GM12878 (cell line): ENCODE measurements at regions not wholly inside any gene's neighbourhood (a gene's known extent, or its start where the extent isn't known, plus 50 kb on each side); places are given as distances from the start of the nearest gene placed in this dataset.

Source experiments
- ATAC-seq: fragments of 200-7000 bp; cut with Tn5 transposase; 3 replicates; pipeline ENCODE4 v1.9.1; 2020; ENCODE audit warnings: mild to moderate bottlenecking, moderate library complexity
- BruUV-seq: library from RNA; stranded (reverse); fragments of 400-500 nt; replicated peaks from 2 replicates; lab custom pipeline; 2021; lab: Mats Ljungman, UMichigan
- CTCF ChIA-PET: fragments of 300-600 bp; sonication (Branson Sonifier 250); formaldehyde crosslinking; extraction: SDS; loops from one replicate; lab custom pipeline; 2021; ENCODE audit warnings: inconsistent platforms; lab: Yijun Ruan, JAX
- POLR2A ChIA-PET: fragments of 350-600 bp; formaldehyde crosslinking; extraction: SDS; loops from one replicate; lab custom pipeline; 2021; ENCODE audit warnings: inconsistent platforms; lab: Charles Lee
- RAD21 ChIA-PET: fragments of 300-600 bp; sonication (Branson Sonifier 250); formaldehyde crosslinking; loops from one replicate; lab custom pipeline; 2023; ENCODE audit warnings: antibody characterized with exemption; ENCODE audit not compliant: unreplicated experiment; lab: Charles Lee
- SMC1A ChIA-PET: fragments of 300-600 bp; sonication (Branson Sonifier 250); formaldehyde crosslinking; loops from one replicate; lab custom pipeline; 2023; ENCODE audit not compliant: unreplicated experiment, uncharacterized antibody; lab: Charles Lee
- DNase-seq: peaks from one replicate; pipeline ENCODE4 v3.0.0-alpha.2; 2011; ENCODE audit warnings: low read depth, low spot score
- FAIRE-seq: peaks from 3 replicates; lab custom pipeline; 2011; peaks lifted over from hg19 to GRCh38; lab: Jason Lieb, UNC
- H2AFZ ChIP-seq: 2 replicates; pipeline ENCODE4 v1.6.0; 2011; ENCODE audit warnings: low read depth, low read length, control low read depth; ENCODE audit not compliant: control insufficient read depth
- H3K27ac ChIP-seq: 2 replicates; pipeline ENCODE4 v1.5.1; 2011; ENCODE audit warnings: control low read depth; ENCODE audit not compliant: control insufficient read depth, insufficient read depth
- H3K27me3 ChIP-seq, 2 experiments: replicated peaks in 1 of 2; 2 replicates each; pipeline versions ENCODE4 v1.6.0 to v1.6.1; 2011; ENCODE audit warnings: low read length in 1 of 2; ENCODE audit not compliant: control insufficient read depth in 2 of 2, insufficient read depth in 2 of 2
- H3K36me3 ChIP-seq, 2 experiments: 2 replicates each; pipeline ENCODE4 v1.5.1; 2011; ENCODE audit warnings: low read length in 1 of 2; ENCODE audit not compliant: control insufficient read depth in 2 of 2, insufficient read depth in 2 of 2
- H3K4me1 ChIP-seq: 2 replicates; pipeline ENCODE4 v1.6.1; 2011; ENCODE audit warnings: mild to moderate bottlenecking, low read length, moderate library complexity, mixed read lengths; ENCODE audit not compliant: control insufficient read depth, insufficient read depth
- H3K4me2 ChIP-seq: 2 replicates; pipeline ENCODE4 v1.6.0; 2011; ENCODE audit warnings: control low read depth; ENCODE audit not compliant: control insufficient read depth, insufficient read depth
- H3K4me3 ChIP-seq: fragments of 200-600 bp; sonication (generic); 2 replicates; pipeline ENCODE4 v1.5.1; 2016
- H3K79me2 ChIP-seq: 2 replicates; pipeline ENCODE4 v1.6.0; 2011; ENCODE audit warnings: low read length; ENCODE audit not compliant: control insufficient read depth, insufficient read depth
- H3K9ac ChIP-seq: 2 replicates; pipeline ENCODE4 v1.8.0; 2011; ENCODE audit warnings: low read length, control low read depth, mixed read lengths; ENCODE audit not compliant: control insufficient read depth, insufficient read depth
- H3K9me3 ChIP-seq: replicated peaks from 3 replicates; pipeline ENCODE4 v1.5.1; 2011; ENCODE audit warnings: mild to moderate bottlenecking, low read length; ENCODE audit not compliant: control insufficient read depth, insufficient read depth
- H4K20me1 ChIP-seq: 2 replicates; pipeline ENCODE4 v1.6.0; 2011; ENCODE audit not compliant: control insufficient read depth, insufficient read depth
- BMI1 ChIP-seq: fragments of 450-650 bp; IDR thresholded peaks from 2 replicates; pipeline ENCODE4 v1.6.1; 2016; ENCODE audit warnings: mild to moderate bottlenecking, moderate library complexity, borderline replicate concordance
- CBX3 ChIP-seq: fragments of 200-600 bp; sonication (generic); IDR thresholded peaks from 2 replicates; pipeline ENCODE4 v1.6.1; 2016; ENCODE audit warnings: low read depth, borderline replicate concordance
- CEBPZ ChIP-seq: fragments of 150-350 bp; IDR thresholded peaks from 2 replicates; pipeline ENCODE4 v1.6.1; 2016; ENCODE audit warnings: low read depth, low read length
- EGR1 ChIP-seq, 2 experiments: IDR thresholded peaks; 1 replicate in 1 of 2; 2 replicates in 1 of 2; pipeline ENCODE4 v1.6.1; 2011 to 2012; ENCODE audit warnings: low read depth in 2 of 2, low read length in 2 of 2, borderline replicate concordance in 1 of 2, mild to moderate bottlenecking in 1 of 2, moderate library complexity in 1 of 2
- ETV6 ChIP-seq, 2 experiments: fragments of 450-650 bp in 1 of 2; IDR thresholded peaks in 1 of 2; conservative IDR thresholded peaks in 1 of 2; 2 replicates each; pipeline ENCODE4 v1.6.1; 2014; ENCODE audit warnings: antibody characterized with exemption in 1 of 2, borderline replicate concordance in 1 of 2, low read depth in 1 of 2, mild to moderate bottlenecking in 1 of 2, moderate library complexity in 1 of 2
- IKZF1 ChIP-seq: fragments of 450-650 bp; conservative IDR thresholded peaks from 2 replicates; pipeline ENCODE4 v1.6.1; 2017; ENCODE audit warnings: antibody characterized with exemption, mild to moderate bottlenecking
- IKZF2 ChIP-seq, 2 experiments: fragments of 450-650 bp; IDR thresholded peaks; 2 replicates each; pipeline ENCODE4 v1.6.1; 2017; ENCODE audit warnings: mild to moderate bottlenecking in 2 of 2, moderate library complexity in 2 of 2
- IRF4 ChIP-seq: IDR thresholded peaks from 2 replicates; pipeline ENCODE4 v1.6.1; 2011; ENCODE audit warnings: low read depth, low read length
- IRF5 ChIP-seq: fragments of 450-650 bp; IDR thresholded peaks from 2 replicates; pipeline ENCODE4 v1.6.1; 2017; ENCODE audit warnings: borderline replicate concordance
- JUND ChIP-seq: IDR thresholded peaks from 2 replicates; pipeline ENCODE4 v1.6.1; 2012; ENCODE audit warnings: low read depth, mild to moderate bottlenecking, low read length, improper control_type of control experiment, moderate library complexity
- LARP7 ChIP-seq: fragments of 450-650 bp; IDR thresholded peaks from 2 replicates; pipeline ENCODE4 v1.6.1; 2017; ENCODE audit warnings: mild to moderate bottlenecking
- MAX ChIP-seq: IDR thresholded peaks from 2 replicates; pipeline ENCODE4 v1.6.1; 2012; ENCODE audit warnings: low read depth, low read length, improper control_type of control experiment
- PBX3 ChIP-seq: IDR thresholded peaks from 2 replicates; pipeline ENCODE4 v1.6.1; 2011; ENCODE audit warnings: mild to moderate bottlenecking, low read depth, low read length, moderate library complexity; ENCODE audit not compliant: insufficient replicate concordance
- RFX5 ChIP-seq: IDR thresholded peaks from 2 replicates; pipeline ENCODE4 v1.6.1; 2011; ENCODE audit warnings: low read depth, low read length, improper control_type of control experiment
- SP1 ChIP-seq: IDR thresholded peaks from one replicate; pipeline ENCODE4 v1.6.1; 2011; ENCODE audit warnings: low read depth, low read length
- SUZ12 ChIP-seq: fragments of 200-600 bp; sonication (generic); IDR thresholded peaks from one replicate; pipeline ENCODE4 v1.6.1; 2018; ENCODE audit warnings: antibody characterized with exemption, mild to moderate bottlenecking; ENCODE audit not compliant: unreplicated experiment
- TBL1XR1 ChIP-seq: IDR thresholded peaks from 2 replicates; pipeline ENCODE4 v1.6.1; 2012; ENCODE audit warnings: low read depth, low read length, improper control_type of control experiment
- ZNF217 ChIP-seq: fragments of 450-650 bp; IDR thresholded peaks from 2 replicates; pipeline ENCODE4 v1.6.1; 2017; ENCODE audit warnings: antibody characterized with exemption, mild to moderate bottlenecking
- WGBS: methylation state at CpG from one replicate; pipeline ENCODE4 v1.1.6; 2016; ENCODE audit warnings: low lambda C conversion rate; ENCODE audit not compliant: insufficient replicate concordance, insufficient coverage; ENCODE audit errors: missing lambda C conversion rate; 5-methylcytosine and 5-hydroxymethylcytosine counted together
- in situ Hi-C: fragments of 300-500 bp; cut with MboI; formaldehyde crosslinking; loops from 9 replicates; pipeline ENCODE4 v1.14.3; 2018; ENCODE audit warnings: mixed read lengths
- intact Hi-C: fragments of 100-400 bp; cut with micrococcal nuclease; formaldehyde crosslinking; loops from one replicate; pipeline ENCODE4 v1.14.2; 2022; ENCODE audit not compliant: unreplicated experiment

- no peak for DNase-seq
- H3K9me3 ChIP-seq = no peaks in the 10 kb centered on the region; the same call in 2 of the 3 replicates
- ATAC-seq = no peak
- no peaks in the 10 kb centered on the region for H3K36me3 ChIP-seq
- WGBS = 41% methylated on average over 3 of the region's 3 CpGs
- ChIA-PET RAD21 (no interaction called here), SMC1A (no interaction called here), CTCF (no interaction called here), POLR2A (no interaction called here)
- intact Hi-C loops = no loop called here
- no peaks in the 10 kb centered on the region for H3K27me3 ChIP-seq
- no peaks in the 10 kb centered on the region for H3K79me2 ChIP-seq
- H3K4me3 ChIP-seq = no peak overlapping the region
- no TSS peak for BruUV-seq
- H3K4me2 ChIP-seq = no peak overlapping the region
- no peak for FAIRE-seq
- in situ Hi-C loops = no loop called here
- H3K4me1 ChIP-seq = no peaks in the 10 kb centered on the region
- H2AFZ ChIP-seq = no peak overlapping the region
- H3K27ac ChIP-seq = no peak overlapping the region
- no peak overlapping the region for H3K9ac ChIP-seq
- no peaks in the 10 kb centered on the region for H4K20me1 ChIP-seq
- no peak for TF ChIP-seq IKZF1
- TF ChIP-seq IRF5 = no peak
- TF ChIP-seq CEBPZ = no peak
- no peak for TF ChIP-seq SP1
- TF ChIP-seq IRF4 = no peak
- no peak for TF ChIP-seq ZNF217
- TF ChIP-seq LARP7 = no peak
- no peak for TF ChIP-seq TBL1XR1
- TF ChIP-seq SUZ12 = no peak
- no peak for TF ChIP-seq JUND
- TF ChIP-seq ETV6 (conservative IDR thresholded peaks at IDR 0.05 in 1 of 2, IDR thresholded peaks at IDR 0.05 in 1 of 2; ENCODE audit: borderline replicate concordance in 1 of 2, low read depth in 1 of 2) = no peak
- no peak for TF ChIP-seq MAX
- TF ChIP-seq IKZF2 (IDR thresholded peaks at IDR 0.05) = no peak
- no peak for TF ChIP-seq PBX3
- no peak for TF ChIP-seq BMI1
- TF ChIP-seq RFX5 = no peak
- no peak for TF ChIP-seq CBX3
- TF ChIP-seq EGR1 (IDR thresholded peaks at IDR 0.05; ENCODE audit: borderline replicate concordance in 1 of 2, low read depth in 2 of 2, low read length in 2 of 2) = no peak
Observed at GRCh38 chr16:6207580-6207979, 1110.0 kb upstream of the EEF2KMT start.
